Mesothelial cell of epicardium (in vitro differentiated cells): ENCODE measurements at regions not wholly inside any gene's neighbourhood (a gene's known extent, or its start where the extent isn't known, plus 50 kb on each side); places are given as distances from the start of the nearest gene placed in this dataset.

Experiments
- DNase-seq, 2 experiments: peaks; one replicate each; pipeline ENCODE4 v3.0.0; 2021; ENCODE audit warnings: low spot score in 2 of 2; ENCODE audit not compliant: unreplicated experiment in 2 of 2
- H3K27ac Mint-ChIP-seq: 2 replicates; pipeline ENCODE4 v1.8.0; 2021; ENCODE audit warnings: mixed read lengths
- H3K27me3 Mint-ChIP-seq: 2 replicates; pipeline ENCODE4 v1.8.0; 2021; ENCODE audit warnings: low read depth, mixed read lengths
- H3K36me3 Mint-ChIP-seq: 2 replicates; pipeline ENCODE4 v1.8.0; 2021; ENCODE audit warnings: mixed read lengths
- H3K4me1 Mint-ChIP-seq: 2 replicates; pipeline ENCODE4 v1.8.0; 2021; ENCODE audit warnings: mixed read lengths
- H3K4me3 Mint-ChIP-seq: 2 replicates; pipeline ENCODE4 v1.8.0; 2021; ENCODE audit warnings: mild to moderate bottlenecking, moderate library complexity, mixed read lengths
- H3K9me3 Mint-ChIP-seq: 2 replicates; pipeline ENCODE4 v1.8.0; 2021; ENCODE audit warnings: mixed read lengths
- TF ChIP-seq, protein P1 (sequence below): fragments of 200-600 bp; sonication (generic); IDR thresholded peaks from one replicate; pipeline ENCODE4 v1.5.0; 2021; ENCODE audit warnings: antibody characterized with exemption; ENCODE audit not compliant: unreplicated experiment

GRCh38 chr14:101171650-101172049, 268.1 kb upstream of the RTL1 start:
- TF ChIP-seq, protein P1, sequence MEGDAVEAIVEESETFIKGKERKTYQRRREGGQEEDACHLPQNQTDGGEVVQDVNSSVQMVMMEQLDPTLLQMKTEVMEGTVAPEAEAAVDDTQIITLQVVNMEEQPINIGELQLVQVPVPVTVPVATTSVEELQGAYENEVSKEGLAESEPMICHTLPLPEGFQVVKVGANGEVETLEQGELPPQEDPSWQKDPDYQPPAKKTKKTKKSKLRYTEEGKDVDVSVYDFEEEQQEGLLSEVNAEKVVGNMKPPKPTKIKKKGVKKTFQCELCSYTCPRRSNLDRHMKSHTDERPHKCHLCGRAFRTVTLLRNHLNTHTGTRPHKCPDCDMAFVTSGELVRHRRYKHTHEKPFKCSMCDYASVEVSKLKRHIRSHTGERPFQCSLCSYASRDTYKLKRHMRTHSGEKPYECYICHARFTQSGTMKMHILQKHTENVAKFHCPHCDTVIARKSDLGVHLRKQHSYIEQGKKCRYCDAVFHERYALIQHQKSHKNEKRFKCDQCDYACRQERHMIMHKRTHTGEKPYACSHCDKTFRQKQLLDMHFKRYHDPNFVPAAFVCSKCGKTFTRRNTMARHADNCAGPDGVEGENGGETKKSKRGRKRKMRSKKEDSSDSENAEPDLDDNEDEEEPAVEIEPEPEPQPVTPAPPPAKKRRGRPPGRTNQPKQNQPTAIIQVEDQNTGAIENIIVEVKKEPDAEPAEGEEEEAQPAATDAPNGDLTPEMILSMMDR = no peak
- no peaks in the 10 kb centered on the region for H3K27me3 Mint-ChIP-seq
- H3K27ac Mint-ChIP-seq = no peak overlapping the region
- DNase-seq = no peak
- no peaks in the 10 kb centered on the region for H3K4me1 Mint-ChIP-seq
- peaks cover 33% of the 10 kb centered on the region for H3K9me3 Mint-ChIP-seq
- H3K36me3 Mint-ChIP-seq = no peaks in the 10 kb centered on the region
- no peak overlapping the region for H3K4me3 Mint-ChIP-seq

- Mint-ChIP-seq H3K4me3 (no peak overlapping the region), H3K27me3 (no peaks in the 10 kb centered on the region), H3K4me1 (peaks cover 12% of the 10 kb centered on the region), H3K36me3 (no peaks in the 10 kb centered on the region), H3K9me3 (peaks cover 15% of the 10 kb centered on the region), H3K27ac (no peak overlapping the region)
- TF ChIP-seq, protein P1 = no peak
- peak in 1 of 2 experiments; percentile 25 for DNase-seq
Observed at GRCh38 chr14:101173698-101174521, 270.4 kb upstream of the RTL1 start.

DNA sequence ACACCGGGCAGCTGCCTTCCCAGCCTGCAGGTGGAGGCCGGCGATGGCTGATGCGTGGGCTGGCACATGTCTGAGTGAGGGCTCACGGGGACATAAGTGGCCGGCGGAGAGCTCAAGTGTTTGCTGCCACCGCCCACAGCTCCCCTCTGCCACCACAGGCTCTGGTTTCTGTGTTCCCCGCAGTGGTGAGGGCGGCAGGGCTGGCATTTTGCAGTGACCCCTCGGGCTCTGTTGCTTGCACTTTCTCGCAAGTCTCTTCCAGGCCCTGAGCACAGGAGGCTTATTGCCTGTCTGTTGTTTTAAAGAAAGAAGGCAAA, 271.0 kb upstream of the RTL1 start:
- TF ChIP-seq, protein P1 = no peak
- no peaks in the 10 kb centered on the region for H3K27me3 Mint-ChIP-seq
- peaks cover 15% of the 10 kb centered on the region for H3K9me3 Mint-ChIP-seq
- H3K4me3 Mint-ChIP-seq = no peak overlapping the region
- peak in 1 of 2 experiments; percentile 30 for DNase-seq
- no peak overlapping the region for H3K27ac Mint-ChIP-seq
- H3K36me3 Mint-ChIP-seq = no peaks in the 10 kb centered on the region
- H3K4me1 Mint-ChIP-seq = peaks cover 12% of the 10 kb centered on the region

DNA sequence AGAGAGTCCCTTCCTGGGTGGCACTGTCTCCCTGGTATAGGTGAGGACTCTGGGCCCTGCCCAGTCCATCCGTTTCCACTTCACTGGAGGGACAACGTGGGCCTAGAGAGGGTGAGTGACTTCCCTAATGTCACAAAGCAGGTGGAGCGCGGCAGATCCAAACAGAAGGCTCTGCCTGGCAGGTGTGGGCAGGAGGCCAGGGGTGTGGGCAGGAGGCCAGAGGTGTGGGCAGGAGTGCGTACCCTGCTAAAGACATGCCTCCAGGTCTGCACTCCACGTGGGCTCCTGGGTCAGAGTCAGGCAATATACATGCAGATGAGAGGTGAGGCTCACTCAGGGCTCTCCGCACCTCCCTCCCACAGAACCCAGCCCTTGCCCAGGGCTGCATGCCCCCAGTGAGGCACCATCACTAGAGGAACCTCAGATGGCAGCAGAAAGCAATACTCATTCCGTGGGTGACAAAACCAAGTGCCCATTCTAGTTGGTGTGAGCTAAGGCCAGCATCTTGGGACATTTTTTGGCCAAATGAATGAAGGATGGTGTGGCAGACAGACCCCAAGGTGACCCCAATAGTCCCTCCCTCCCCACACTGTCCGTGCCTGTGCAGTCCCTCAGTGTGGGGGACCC, 271.6 kb upstream of the RTL1 start:
- H3K4me1 Mint-ChIP-seq = peaks cover 12% of the 10 kb centered on the region
- H3K36me3 Mint-ChIP-seq = no peaks in the 10 kb centered on the region
- no peaks in the 10 kb centered on the region for H3K27me3 Mint-ChIP-seq
- no peak overlapping the region for H3K27ac Mint-ChIP-seq
- TF ChIP-seq, protein P1 = no peak
- H3K9me3 Mint-ChIP-seq = peaks cover 16% of the 10 kb centered on the region
- DNase-seq = peak in 1 of 2 experiments; percentile 26
- no peak overlapping the region for H3K4me3 Mint-ChIP-seq

GRCh38 chr14:101175731-101176534, 272.4 kb upstream of the RTL1 start:
- TF ChIP-seq, protein P1 = no peak
- Mint-ChIP-seq H3K9me3 (peaks cover 18% of the 10 kb centered on the region), H3K4me3 (no peak overlapping the region), H3K27me3 (no peaks in the 10 kb centered on the region), H3K27ac (no peak overlapping the region), H3K4me1 (peaks cover 12% of the 10 kb centered on the region), H3K36me3 (no peaks in the 10 kb centered on the region)
- DNase-seq = peak in 1 of 2 experiments; percentile 34
